GM18909 (cell line): ENCODE measurements at regions not wholly inside any gene's neighbourhood (a gene's known extent, or its start where the extent isn't known, plus 50 kb on each side); places are given as distances from the start of the nearest gene placed in this dataset.

ENCODE experiments used
- ATAC-seq: cut with Tn5 transposase; IDR thresholded peaks from one replicate; pipeline ENCODE4 v1.9.1; 2021; ENCODE audit warnings: mild to moderate bottlenecking; ENCODE audit not compliant: unreplicated experiment, poor library complexity

DNA sequence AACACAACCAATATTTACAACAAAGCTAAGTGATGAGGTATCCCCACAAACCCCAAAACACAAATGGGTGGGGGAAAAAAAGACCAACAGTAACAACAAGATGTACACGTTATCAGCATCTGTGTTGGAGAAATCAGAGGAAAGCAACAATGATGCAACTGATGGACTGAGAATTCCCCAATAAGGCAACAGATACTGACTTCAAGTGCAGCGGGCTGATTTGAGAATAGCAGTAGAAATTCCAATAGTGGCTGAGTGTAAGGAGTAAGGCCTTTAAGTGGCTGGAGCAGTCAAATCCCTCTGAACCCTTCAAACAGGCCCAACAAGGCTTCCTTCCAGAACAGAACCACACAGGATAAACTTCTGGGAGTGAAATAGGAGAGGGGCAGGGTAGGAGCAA lies 97.6 kb downstream of the TM2D1 start:
- ATAC-seq, result no peak

DNA sequence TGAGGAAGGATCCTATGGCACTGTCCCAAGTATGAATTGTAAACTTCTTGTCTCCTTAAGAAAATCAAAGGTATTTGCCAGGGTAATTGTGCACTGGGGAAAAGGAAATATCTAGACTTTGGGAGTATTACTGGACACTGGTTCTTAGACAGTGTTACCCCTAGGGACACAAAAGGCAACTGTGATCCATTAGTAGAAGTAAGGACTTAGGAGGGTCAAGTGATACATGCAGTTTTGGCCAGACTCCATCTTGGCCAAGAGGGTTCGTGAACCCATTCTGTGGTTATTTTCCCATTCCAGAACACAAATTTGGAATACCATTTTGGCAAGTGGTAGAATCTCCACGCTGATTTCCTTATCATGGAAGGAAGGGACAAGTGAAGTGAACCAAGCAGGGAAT lies 98.1 kb downstream of the TM2D1 start:
- no peak for ATAC-seq

DNA sequence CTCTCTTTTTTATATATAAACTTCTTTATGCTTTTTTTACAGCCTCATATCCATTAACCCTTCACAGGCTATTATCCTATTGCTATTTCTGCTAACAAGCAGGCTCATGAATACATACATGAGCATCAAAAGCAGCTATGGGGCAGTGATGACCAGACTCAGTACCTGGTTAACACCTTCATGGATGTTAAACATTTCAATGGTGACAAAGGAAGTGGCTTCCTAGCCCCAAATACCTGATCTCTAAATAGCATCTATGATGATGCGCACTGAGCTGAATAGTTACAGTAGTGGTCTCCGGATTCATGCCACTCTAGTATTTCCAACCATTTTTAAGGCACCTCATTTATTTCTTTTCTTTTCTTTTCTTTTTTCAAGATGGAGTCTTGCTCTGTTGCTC lies 101.1 kb downstream of the TM2D1 start:
- no peak for ATAC-seq

DNA sequence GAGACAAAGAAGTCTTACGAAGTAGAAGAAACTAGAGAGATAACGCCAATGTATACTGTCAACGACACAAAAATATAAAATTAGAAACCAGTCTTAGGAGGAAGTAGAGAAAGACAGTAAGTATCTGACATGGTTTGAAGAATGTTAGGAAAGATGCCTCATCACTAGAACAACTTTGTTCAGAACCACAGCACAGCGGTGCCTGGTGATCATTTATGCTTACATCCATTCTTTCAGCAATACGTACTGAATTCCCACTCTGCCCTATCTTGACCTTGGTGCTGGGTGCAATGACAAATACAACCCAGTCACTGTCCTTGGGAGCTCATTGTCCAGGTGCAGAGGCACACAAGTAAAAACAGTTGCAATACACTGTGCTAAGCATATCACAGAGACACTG lies 104.4 kb downstream of the TM2D1 start:
- ATAC-seq, result no peak

DNA sequence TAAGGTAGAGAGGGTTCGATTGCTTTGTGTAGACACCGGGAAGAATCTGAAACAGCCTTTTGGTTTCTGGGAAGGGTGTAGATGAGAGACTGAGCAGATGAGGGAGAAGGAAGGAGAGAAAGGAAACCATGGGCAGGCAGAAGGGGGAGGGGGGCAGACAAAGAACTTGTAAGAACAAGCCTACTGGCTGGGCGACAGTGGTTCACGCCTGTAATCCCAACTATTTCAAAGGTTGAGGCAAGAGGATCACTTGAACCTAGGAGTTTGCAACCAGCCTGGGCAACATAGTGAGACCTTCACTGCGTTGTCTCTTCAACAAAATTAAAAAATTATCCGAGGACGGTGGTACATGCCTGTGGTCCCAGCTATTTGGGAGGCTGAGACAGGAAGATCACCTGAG lies 106.2 kb downstream of the TM2D1 start:
- ATAC-seq, result no peak

DNA sequence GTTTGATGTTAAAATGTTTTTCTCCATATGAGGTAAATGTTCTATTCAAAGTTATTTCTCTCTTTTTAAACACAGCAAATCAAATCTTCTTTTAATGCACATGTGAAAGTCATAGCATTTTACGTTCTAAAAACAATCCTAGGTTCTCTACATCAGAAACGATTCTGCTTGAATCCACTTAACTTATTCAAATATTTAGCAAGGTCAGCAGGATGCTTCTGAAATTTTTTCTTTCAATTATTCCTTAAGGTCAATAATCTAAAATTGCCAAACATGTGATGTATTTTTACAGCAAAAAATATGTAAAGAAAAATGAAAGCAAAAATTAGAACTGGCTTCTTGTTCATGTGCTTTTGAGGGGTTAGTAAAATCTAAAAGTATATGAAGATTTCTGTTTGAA lies 106.7 kb downstream of the TM2D1 start:
- no peak for ATAC-seq

DNA sequence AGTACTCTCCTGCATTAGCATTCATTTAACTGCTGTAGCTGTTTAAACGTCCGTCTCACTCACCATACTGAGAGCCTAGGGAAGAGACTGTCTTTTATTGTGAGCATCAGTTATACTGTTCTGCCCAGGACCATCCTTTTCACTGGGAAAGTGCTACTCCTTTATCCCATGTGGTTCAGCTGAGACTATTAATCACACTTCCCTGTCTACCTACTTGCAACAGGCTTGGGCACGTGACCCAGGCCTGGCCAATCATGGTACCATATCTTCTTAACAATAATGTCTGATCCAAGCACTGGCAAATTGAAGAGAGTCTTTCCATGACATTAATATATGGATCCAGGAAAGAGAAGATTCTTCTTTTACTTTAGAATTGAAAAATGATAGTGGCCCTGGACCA lies 108.1 kb downstream of the TM2D1 start:
- ATAC-seq, result no peak

DNA sequence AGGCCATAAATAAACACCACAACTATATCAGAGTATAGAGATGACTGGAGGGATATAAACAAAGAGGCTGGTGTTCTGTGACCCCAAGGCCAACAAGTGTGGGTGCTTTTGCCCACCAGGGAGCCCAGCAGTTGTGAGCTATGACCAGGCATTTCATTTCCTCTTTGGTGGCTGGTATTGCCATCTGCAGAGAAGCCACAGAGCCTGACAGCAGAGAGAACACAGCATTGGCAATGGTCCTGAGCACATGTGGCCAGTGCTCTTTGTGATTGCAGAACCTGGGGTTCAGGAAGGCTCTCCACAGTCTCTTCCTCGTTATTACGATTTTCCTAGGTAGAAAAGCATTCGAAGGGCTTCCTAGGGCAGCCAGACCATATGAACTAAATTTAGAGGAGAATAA lies 112.3 kb downstream of the TM2D1 start:
- no peak for ATAC-seq

DNA sequence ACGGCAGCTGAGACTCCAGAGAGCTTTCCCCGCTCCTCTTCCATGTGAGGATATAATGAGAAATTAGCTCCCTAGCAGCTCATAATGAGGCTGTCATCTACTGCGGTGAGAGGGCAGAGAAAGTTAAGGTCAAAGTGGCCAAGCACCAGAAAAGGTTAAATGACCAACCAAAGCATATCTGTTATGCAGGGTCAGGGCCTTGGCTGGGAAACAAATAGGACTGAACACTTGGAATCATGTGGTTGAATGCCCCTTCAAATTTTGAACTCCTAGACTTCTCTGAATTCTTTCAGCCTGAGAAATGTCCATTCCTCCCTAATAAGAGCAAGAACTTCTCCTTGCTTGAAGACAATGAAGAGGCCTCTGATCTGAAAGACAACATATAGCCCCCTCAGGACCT lies 115.9 kb downstream of the TM2D1 start:
- no peak for ATAC-seq

DNA sequence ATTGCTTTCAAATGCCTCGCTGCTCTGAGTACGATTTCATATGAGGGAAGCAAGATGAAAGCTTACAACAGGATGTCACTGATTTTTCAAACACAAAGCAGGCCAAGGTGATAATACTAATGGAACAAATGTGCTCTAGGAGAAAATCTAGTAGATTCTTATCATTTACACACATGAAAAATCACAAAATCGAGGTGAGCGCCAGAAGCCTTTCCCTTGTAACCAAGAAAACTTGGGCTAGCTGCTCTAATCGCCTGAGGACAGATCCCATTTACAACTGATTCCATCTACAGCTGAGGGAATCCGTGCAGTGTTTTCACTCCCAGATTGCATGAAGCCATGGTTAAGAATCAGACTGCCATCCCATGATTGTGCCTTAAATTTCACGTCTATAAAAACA lies 117.5 kb downstream of the TM2D1 start:
- ATAC-seq, result no peak

DNA sequence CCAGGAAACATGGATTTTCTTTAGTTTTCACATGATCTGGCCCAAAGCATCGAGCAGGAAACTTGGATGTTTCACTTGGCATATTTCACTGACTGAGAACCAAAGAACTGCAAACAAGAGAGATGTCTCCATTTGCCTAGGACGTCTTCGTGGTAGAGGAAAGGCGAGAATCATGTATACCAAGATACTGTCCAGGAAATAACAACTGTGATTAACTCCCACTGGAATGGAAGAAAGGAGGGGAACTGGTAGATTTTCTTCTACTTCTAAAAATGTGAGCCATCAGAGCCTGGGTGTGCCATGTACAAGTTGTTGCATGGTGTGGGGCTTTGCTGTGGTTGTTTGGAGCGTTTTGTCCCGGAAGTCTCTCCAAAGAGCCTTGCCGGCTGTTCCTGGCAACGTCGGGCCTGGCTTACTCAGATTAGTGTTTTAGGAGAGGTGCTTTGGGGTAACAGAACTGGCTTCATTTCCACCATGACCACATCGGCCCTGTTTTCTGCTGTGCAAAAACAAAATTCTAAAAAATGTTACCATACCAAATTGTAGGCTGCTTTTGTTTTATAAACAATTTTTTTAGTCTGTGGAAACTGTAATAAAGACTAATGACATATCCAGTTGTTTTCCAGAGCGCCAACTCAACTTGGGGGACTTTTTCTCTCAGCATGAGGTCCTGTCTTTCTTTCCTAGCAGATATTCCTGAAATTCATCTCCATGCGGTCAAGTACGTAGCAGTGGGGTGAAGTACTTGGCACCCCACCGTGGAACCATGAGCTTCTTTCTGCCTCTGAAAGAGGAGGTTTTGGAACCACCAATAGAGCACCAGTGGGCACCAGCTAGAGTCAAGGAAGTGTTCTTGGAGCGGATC lies 118.3 kb downstream of the TM2D1 start:
- ATAC-seq, result no peak

DNA sequence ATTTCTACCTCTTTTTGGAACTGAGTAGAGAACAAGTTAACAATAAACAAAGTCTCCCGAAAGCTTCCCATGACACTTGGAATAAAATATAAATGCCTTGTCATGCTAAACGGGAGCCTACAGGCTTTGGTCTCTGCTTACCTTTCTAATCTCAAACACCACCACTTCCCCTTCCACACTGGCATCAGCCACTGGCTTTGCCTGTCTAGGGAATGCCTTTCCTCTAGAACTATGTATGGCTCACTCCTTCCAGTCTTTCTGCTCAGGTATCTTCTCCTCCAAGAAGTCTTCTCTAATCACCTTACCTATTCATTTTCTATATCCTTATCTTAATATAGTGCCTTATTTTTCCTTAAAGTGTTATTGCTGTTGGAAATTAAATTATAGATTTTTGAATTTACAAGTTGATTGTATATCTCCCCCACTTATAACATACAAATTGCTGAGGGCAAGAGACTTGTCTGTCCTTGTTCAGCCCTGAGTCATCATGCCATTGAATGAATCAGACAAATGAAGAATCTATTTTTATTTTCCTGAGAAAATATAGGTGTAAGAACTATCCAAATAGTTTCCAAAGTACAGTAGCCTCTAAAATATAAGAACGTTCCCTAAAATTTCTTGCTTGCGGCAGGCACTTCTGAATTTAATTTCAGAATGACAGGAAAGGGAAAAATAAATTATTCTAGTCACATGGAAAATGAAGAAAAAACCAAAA lies 119.2 kb downstream of the TM2D1 start:
- ATAC-seq, result no peak

DNA sequence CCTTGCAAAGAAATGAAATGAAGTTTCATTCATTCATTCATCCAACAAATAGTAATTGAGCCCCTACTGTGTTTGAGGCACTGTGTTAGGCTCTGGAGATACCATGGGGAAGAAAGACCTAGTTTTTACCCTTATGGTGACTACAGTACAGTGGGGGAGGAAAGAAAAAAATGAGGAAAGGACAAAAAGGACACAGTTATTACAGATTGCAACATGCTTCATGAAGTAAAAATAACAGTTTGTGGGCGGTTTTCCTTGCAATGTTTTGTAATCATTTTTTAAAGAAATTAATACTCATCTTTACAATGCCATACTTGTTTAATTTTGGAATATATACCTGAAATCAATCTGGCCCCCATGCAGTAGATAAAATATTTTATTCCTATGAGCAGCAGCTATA lies 120.3 kb downstream of the TM2D1 start:
- no peak for ATAC-seq

DNA sequence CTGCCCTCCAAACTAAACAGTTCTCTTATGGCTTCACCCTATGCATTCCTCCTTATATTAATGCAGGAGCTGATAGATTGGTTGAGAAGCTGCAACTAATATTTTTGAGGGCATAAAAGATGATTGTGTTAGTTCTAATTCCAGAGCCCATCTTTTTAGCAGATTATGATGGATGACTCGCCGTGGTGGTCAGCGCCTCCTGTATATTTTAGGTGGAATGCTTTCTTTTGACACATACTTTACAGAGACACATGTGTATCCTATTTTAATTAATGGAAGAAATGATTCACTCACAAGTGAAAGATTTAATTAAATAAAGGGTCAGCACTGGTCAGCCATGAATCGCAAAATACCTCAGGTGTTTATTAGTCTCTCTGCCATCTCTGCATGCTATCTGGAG lies 120.7 kb downstream of the TM2D1 start:
- ATAC-seq, result no peak

DNA sequence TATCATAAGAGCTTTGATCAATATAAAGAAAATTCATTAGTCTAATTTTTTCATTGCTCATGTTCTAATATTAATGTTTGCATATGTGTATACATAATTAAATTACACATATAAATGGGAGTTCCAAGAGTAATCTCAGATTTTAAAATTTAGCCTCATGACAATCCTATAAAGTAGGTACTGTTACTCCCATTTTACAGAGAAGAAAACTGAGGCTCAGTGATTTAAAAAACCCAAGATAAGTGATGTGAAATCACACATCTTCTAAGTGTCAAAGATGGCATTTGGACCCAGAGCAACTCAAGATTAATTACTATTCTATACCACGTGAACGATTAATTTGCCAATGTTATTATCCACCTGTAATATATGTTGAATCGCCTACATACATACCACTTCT lies 122.3 kb downstream of the TM2D1 start:
- no peak for ATAC-seq

DNA sequence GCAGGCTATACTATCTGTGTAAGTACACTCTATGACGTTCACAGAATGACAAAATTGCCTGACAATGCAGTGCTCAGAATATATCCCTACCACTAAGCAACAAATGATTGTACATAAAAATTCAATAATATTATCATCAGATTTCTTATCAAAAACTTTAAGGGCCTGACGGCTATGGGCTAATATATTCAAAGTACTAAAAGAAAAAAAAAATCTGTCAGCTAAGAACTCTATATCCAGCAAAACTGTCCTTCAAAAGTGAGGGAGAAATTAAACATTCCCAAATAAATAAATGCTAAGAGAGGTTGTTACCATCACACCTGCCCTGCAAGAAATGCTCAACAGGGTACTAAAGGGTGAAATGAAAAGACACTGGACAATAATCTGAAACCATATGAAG lies 127.3 kb downstream of the TM2D1 start:
- ATAC-seq, result no peak

DNA sequence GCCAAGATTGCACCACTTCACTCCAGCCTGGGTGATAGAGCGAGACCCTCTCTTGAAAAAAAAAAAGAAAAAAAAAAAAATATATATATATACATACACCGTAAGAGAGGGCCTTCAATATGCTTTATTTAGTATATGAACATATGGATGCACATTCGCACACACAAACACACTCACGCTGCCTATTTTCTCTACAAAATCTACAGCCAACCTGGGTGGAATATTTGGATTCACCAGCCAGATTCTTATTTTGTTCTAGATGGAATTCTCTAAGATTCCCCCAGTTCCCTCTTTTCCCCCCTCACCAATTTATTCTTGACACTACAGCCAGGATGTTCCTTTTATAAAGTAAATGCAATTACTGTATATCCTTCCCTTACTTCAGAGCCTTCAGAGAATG lies 131.6 kb downstream of the TM2D1 start:
- no peak for ATAC-seq

DNA sequence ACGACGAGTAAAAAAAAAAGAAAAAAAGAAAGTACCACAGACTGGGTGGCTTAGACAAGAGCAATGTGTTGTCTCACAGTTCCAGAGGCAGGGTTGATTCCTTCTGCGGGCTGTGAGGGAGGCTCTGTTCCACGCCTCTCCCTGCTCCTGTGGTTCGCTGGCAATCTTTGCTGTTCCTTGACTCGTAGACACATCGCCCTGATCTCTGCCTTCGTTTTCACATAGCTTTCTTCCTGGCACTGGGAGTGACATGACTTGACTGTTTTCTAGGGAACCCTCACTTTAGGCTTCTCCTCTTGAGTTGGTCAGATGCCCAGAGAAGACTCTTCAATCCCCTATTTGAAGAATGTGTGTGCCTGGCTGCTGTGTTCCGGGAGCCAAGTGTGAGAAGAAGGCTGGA lies 133.6 kb downstream of the TM2D1 start:
- no peak for ATAC-seq

DNA sequence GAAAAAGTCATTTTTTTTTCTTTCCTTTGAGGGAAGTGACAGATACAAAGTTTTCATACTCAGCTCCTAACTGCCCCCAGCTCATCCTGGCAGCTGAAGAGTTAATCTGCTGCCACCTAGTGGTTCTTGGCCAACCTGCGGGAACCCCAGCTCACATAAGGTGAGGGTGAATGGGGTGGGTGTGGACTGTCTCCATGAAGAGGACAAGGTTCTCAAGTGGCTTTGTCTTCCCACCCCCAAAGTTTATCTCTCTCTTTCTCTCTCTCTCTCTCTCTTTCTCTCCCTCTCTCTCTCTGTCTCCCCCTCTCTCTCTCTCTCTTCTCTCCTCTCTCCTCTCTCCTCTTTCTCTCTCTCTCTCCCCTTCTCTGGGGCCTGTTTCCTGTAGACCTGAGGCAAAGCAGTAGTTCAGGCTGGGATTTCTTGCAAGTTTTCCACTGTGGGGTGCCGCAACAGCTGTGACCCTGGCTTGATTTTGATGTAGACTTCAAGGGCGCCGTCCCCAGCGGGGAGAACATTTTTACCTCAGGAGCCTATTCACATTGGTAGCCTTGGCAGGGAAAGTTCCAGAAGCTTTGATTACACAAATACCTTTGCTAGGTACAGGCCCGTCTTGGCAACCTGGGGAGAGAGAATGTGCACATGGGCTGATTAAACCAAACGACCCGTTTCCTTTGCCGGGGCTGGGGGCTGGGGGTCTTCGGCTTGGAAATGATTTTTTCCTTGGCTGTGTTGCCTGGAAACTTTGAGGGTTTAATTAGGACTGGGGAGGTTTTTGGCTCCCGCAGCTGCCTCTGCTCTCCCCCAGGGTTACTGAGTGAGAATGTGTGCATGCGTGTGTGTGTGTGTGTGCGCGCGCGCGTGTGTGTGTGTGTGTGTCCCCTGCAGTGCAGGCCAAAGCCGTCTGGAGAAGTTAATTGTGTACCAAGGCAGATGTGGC lies 135.9 kb downstream of the TM2D1 start:
- peak; percentile 90 for ATAC-seq

DNA sequence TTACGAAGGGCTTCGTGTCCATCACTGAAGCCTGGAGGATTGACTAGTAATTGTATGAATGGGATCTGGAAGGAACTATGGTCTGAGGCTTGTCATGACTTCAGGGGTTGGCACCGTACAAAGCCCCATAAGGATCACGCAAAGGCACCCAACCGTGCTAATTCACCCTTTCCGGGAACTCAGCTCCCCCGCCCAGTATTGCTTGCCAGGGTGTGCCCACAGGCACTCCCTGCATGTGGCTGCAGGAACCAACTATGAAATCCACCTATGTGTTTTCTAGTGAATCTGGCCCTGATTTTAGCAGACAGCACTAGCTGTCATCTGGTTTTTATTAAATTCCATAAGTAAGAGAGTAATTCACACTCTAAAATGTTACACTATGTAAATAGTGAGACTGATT lies 139.2 kb downstream of the TM2D1 start:
- ATAC-seq, result no peak

DNA sequence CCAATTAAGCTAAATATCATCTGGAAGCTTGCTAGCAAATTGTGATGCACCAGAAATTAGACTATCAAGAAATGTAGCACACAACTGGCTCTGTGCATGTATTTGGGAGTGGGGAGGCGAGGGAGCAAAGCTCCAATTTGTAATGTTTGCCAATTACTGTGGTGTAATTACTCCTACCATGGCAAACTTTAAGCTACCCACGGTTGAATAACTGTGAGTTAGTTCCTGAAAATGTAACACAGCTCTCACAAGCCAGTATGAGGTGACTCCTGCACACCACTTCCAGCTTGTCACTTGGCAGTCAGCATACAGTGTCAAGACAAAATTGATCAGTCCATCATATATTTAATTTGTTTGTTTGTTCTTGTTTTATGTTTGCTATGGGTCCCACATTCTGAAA lies 141.2 kb downstream of the TM2D1 start:
- no peak for ATAC-seq
